ENCODE measurements at regions not wholly inside any gene's neighbourhood (a gene's known extent, or its start where the extent isn't known, plus 50 kb on each side); places are given as distances from the start of the nearest gene placed in this dataset.
"Not testable (repeated sequence)": the region's sequence is repeated elsewhere in the genome, so short reads cannot be mapped to it uniquely, and the experiment has no call there.

GRCh38 chr7:159335181-159335926 is 190.7 kb upstream of the VIPR2 start:
- DNase-seq = not testable (repeated sequence)

DNA sequence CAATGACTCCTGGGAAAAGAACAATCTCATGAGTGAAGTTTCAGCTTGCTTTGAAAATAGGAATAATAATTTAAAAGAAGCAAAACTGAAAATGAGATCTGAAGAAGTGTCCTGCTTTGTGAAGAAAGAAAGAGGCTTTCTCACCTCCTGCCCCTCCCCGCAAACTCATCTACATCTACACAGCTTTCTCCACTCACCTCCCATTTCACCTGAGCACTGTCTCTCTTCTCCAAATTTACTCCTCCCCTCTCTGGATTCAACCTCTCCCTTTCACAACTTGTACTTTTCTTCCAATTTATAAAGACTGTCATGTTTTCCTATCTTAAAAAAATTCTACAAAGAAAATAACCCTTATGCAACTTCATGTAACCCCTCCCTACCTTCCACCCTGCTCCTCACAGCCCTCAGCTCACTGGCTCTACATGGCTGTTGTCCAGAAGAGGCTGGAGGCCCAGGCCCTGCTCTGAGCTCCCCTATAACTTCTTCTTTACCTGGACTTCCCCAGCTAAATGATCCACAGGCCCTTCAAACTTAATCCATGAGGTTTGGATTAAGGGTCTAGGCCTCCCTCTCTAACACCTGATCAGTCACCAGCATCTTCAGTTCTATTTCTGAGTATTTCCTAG is 188.3 kb upstream of the VIPR2 start:
- DNase-seq = not testable (repeated sequence)

DNA sequence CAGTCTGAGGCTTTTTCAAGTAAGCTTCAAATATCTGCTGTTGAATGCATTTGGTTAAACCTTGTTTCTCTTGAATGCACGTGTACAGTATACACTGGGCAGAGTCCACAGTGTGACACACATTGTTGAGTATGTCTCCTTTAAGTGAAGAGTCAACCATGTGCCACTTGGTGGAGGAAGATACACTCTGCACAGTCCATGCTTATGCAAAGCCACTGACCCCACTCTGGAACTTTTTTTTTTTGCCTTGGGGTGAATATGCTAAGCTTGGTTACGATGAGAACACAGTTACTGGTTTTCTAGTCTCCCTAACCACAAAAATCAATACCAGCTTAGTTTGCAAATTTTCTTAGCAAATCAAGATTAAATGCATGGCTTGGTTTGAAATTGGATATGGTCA is 186.8 kb upstream of the VIPR2 start:
- no peak for DNase-seq

DNA sequence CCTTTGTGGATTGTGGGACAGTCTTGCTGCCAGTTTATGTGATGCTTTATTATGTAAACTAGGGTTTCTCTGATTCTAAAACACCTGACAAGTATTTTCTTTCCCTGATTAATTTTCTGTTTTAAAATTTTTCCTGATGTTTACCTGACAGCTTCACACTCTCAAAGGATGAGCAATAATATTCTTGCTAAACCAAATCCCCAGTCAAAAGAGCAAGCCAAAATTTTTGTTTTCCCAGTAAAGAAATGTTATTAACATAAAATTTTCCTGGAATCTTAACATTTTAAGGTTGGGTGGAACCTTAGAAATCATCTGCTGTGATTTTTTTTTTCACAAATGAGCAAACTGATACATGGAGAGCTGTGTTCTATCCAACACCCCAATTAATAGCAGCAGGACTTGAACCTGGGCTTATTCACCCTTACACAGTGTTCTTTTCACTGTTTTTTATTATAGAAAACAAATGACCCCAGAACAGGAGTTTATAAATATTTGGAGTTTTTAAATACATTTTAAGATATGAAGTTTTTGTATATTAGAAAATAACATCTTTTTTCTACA is 185.2 kb upstream of the VIPR2 start:
- no peak for DNase-seq

DNA sequence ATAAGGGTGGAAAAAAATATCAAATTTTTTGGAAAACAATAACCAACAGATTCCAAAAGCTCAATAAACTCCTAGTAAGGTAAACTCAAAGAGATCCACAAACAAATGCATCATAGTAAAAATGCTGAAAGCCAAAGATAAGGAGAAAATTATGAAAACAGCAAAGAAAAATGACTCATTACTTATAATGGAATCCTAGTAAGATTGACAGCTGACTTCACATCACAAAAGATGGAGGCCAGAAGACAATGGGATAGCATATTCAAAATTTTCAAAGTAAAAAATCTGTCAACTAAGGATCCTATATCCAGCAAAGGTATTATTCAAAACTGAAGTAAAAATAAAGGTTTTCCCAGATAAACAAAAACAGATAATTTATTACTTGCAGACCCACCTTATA is 183.4 kb upstream of the VIPR2 start:
- DNase-seq = no peak

- no peak for DNase-seq
Measured at GRCh38 chr7:159323359-159323758, 178.7 kb upstream of the VIPR2 start.

- no peak for DNase-seq
Measured at GRCh38 chr7:159321278-159321677, 176.6 kb upstream of the VIPR2 start.

- no peak for DNase-seq
Measured at GRCh38 chr7:159318682-159319351, 174.2 kb upstream of the VIPR2 start.

DNA sequence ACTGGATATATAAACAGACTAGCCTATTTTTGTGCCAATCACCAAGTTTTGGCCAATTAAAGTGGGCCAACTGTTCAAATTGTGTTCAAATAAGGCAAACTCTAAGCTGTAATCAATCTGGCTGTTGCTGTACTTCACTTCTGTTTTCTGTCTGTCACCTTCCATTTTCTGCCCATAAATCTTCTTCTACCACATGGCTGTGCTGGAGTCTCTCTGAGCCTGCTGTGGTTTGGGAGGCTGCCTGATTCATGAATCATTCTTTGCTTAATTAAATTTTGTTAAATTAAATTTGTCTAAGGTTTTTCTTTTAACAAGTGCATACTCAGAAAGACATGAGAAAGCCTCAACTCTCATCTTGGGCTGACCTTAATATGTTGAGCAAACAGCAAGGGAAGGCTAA is 172.6 kb upstream of the VIPR2 start:
- DNase-seq = no peak

- no peak for DNase-seq
Measured at GRCh38 chr7:159311172-159311494, 166.5 kb upstream of the VIPR2 start.

DNA sequence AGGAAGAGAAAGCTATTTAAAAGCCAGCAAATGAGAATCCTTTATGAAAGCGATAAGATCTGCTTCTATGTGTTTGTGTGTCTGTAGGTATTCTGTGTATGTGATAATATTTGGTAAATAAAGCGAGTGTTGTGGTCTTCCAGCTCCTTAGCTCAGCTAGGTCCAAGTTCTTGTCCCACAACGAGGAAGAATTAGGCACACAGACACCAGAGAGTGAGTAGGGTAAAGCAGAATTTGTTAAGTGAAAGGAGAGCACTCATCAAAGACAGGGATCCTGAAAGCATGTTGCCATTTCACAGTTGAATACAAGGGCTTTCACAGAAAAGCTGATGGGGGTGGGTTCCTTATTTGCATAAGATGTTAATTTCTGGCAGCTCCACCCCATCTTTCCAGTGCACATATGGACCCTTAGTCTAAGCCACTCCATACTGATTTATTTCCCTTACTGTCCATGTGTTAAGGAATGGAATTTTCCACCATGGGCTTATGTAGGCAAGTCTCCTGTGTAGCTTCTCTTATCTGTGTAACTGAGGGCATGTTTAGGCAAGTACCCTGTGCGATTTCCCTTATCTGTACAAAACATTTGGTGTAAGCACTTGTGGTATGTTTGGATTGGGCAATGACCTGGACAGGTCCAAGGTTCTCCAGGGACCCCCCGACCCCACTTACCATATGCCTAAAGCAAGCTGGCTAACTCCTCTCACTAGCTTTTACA is 165.9 kb upstream of the VIPR2 start:
- DNase-seq = no peak

GRCh38 chr7:159309214-159309613 is 164.5 kb upstream of the VIPR2 start:
- DNase-seq = not testable (repeated sequence)

- no peak for DNase-seq
Measured at GRCh38 chr7:159306012-159306411, 161.3 kb upstream of the VIPR2 start.

DNA sequence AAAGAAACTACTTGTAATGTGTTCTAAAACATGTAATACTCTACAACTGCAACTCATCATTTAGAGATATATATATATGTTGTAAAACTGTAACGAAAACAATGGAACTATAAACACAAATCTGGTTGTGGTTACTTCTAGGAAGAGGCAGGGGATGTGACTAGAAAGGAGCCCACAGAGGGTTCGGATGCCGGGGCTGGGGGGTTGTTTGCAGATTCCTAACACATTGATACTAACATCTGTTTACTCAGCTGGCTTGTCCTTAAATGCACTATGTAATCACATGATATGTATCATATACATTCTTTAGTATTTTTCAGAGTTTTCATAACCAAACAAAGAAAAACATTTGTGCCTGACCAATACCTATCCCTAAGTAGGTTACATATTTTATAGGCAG is 160.5 kb upstream of the VIPR2 start:
- DNase-seq = not testable (repeated sequence)

- not testable (repeated sequence) for DNase-seq
Measured at GRCh38 chr7:159303510-159303909, 158.8 kb upstream of the VIPR2 start.

GRCh38 chr7:159296093-159296681 is 151.5 kb upstream of the VIPR2 start:
- no peak for DNase-seq

DNA sequence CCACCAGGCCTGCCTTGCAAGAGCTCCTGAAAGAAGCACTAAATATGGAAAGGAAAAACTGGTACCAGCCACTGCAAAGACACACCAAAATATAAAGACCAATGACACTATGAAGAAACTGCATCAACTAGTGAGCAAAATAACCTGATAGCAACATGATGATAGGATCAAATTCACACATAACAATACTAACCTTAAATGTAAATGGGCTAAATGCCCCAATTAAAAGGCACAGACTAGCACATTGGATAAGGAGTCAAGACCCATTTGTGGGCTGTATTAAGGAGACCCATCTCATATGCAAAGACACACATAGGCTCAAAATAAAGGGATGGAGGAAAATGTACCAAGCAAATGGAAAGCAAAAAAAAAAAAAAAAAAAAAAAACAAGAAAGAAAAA is 141.8 kb upstream of the VIPR2 start:
- DNase-seq = not testable (repeated sequence)

DNA sequence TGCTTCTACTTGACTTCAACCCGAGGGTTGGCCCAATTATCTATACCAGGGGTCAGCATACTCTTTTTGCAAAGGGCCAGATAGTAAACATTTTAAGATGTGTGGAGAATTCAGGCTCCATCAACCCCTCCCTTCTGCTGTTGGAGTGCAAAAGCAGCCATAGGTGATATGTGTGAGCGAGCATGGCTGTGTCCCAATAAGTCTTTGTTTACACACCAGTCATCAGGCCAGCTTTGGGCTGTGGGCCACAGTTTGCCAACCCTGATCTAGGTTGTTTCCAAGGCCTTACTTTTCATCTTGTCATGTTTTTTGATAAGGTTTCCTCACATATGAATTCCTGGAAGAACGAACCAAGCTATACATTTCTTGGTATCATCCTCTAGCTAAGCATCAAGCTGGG is 136.9 kb upstream of the VIPR2 start:
- no peak for DNase-seq

DNA sequence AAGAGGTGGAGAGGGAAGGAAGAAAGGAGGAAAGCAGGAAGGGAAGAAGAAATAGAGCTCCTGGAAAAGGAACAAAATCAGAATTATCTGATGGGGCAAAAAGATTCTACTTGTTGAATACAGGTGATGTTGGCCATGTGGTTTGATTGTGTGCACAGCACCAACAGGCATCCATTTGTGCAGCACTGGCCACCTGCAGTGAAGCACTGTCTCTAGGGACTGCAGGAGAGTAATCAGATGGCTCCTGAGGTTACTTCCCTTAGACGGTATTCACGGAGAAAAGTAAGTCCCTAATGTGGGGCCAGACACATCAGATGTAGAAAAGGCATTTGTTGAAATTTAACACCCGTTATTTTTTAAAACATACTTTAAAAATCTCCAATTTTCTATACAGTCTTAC is 135.3 kb upstream of the VIPR2 start:
- no peak for DNase-seq

DNA sequence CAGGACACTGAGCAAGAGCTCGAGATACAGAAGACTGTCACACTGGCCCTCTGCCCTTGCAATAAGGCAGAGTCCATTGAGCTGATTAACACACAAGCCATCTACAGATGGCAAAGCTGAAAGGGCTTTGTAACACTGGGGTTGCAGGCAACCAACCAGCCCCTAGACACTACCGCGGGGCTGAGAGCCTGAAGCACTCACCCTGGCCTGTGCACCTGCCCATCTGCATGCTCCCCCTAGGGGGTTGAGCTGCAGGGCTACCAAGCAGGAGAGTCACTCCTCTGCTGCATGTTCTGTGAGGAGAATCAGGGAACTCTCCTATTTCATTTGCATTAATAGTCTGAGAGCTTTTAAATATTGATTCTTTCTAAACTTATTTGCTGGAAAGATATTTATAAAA is 128.1 kb upstream of the VIPR2 start:
- DNase-seq = no peak

DNA sequence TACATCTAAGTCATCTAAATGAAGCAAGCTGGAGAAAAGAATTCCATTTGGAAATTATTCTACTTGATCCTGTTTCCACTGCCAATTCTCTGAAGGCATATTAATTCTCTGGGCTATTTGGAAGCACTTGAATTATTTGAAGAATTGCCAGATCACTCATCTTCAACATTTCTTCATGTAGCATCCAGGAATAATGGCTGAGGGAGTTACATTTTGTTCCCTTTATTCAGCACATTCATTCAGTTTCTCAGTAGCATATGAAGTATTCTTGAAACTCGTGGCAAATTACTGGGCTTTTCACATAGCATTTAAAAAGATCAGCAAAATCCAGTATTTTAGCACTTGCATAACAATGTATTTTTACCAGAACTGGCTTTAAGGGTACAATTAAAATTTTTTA is 127.1 kb upstream of the VIPR2 start:
- no peak for DNase-seq

- DNase-seq = no peak
Measured at GRCh38 chr7:159269745-159270144, 125.1 kb upstream of the VIPR2 start.

DNA sequence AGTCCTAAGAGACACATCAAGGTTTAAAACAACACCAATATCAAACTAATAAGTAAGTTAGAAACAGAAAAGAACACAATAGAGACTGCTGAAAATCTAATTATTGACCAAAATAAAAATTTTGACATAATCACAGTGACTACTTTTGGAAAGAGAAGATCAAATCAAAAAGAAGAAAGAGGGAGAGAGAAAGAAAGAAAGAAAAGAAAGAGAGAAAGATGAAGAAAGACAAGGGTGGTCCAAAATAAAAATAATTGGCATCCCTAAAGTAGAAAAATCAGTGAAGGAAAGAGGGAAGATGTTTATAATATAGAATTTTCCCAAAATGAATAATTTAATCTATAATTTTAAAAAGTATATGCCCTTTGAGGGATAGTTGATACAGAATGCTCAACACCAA is 118.8 kb upstream of the VIPR2 start:
- DNase-seq = no peak

All from activated gamma-delta T cell treated with Interleukin-2 at 50 U/mL for 16 hours (primary cell).